ENCODE measurements at regions not wholly inside any gene's neighbourhood (a gene's known extent, or its start where the extent isn't known, plus 50 kb on each side); places are given as distances from the start of the nearest gene placed in this dataset.

- no peak for DNase-seq (ENCODE audit: low spot score)
- Histone ChIP-seq H3K4me1 (peaks cover under 1% of the 10 kb centered on the region), H3K36me3 (no peaks in the 10 kb centered on the region), H3K79me2 (ENCODE audit: low read depth) (no peaks in the 10 kb centered on the region), H3K4me3 (no peak overlapping the region), H3F3A (ENCODE audit: low read depth) (no peaks in the 10 kb centered on the region), H3K9ac (no peak overlapping the region), H3K9me3 (ENCODE audit: low read depth) (no peaks in the 10 kb centered on the region), H3K27me3 (no peaks in the 10 kb centered on the region), H4K20me1 (ENCODE audit: low read depth) (no peaks in the 10 kb centered on the region), H3K4me2 (no peak overlapping the region), H3K27ac (no peak overlapping the region), H2AFZ (replicated peaks) (no peak overlapping the region)
- no peaks in the 10 kb centered on the region for H3K36me3 Mint-ChIP-seq
- H3K27me3 Mint-ChIP-seq (ENCODE audit: insufficient read depth, low read depth), result peaks cover 5% of the 10 kb centered on the region
- TF ChIP-seq EZH2phosphoT487 (IDR thresholded peaks at IDR 0.05) (no peak), EZH2 (IDR thresholded peaks at IDR 0.05) (no peak), CTCF (IDR thresholded peaks at IDR 0.05) (no peak)
- H3K9me3 Mint-ChIP-seq, result peaks cover 2% of the 10 kb centered on the region
- peak overlapping the region; percentile 54 for H3K27ac Mint-ChIP-seq
- H3K4me1 Mint-ChIP-seq, result peaks cover 8% of the 10 kb centered on the region
- H3K4me3 Mint-ChIP-seq, result no peak overlapping the region
These were observed 88.4 kb upstream of the KCNG1 start for GRCh38 chr20:51111290-51111689.

- no peak overlapping the region for H3K4me3 ChIP-seq
- H3K27ac ChIP-seq, result no peak overlapping the region
- no peak overlapping the region for H3K4me2 ChIP-seq
- no peaks in the 10 kb centered on the region for H3K9me3 ChIP-seq (ENCODE audit: low read depth)
- H3K27ac Mint-ChIP-seq, result no peak overlapping the region
- no peak overlapping the region for H3K4me3 Mint-ChIP-seq
- H3K4me1 Mint-ChIP-seq, result peaks cover 23% of the 10 kb centered on the region
- H3K9me3 Mint-ChIP-seq, result peaks cover 2% of the 10 kb centered on the region
- H4K20me1 ChIP-seq (ENCODE audit: low read depth), result no peaks in the 10 kb centered on the region
- TF ChIP-seq EZH2phosphoT487 (IDR thresholded peaks at IDR 0.05), result no peak
- no peak for TF ChIP-seq EZH2 (IDR thresholded peaks at IDR 0.05)
- no peak for TF ChIP-seq CTCF (IDR thresholded peaks at IDR 0.05)
- H3K36me3 Mint-ChIP-seq, result no peaks in the 10 kb centered on the region
- no peaks in the 10 kb centered on the region for H3K79me2 ChIP-seq (ENCODE audit: low read depth)
- DNase-seq (ENCODE audit: low spot score), result no peak
- no peak overlapping the region for H3K9ac ChIP-seq
- H3K4me1 ChIP-seq, result peaks cover 7% of the 10 kb centered on the region
- no peaks in the 10 kb centered on the region for H3K27me3 ChIP-seq
- H3K36me3 ChIP-seq, result no peaks in the 10 kb centered on the region
- no peak overlapping the region for H2AFZ ChIP-seq (replicated peaks)
- H3F3A ChIP-seq (ENCODE audit: low read depth), result no peaks in the 10 kb centered on the region
- peaks cover 5% of the 10 kb centered on the region for H3K27me3 Mint-ChIP-seq (ENCODE audit: insufficient read depth, low read depth)
These were observed 85.9 kb upstream of the KCNG1 start for GRCh38 chr20:51108638-51109363.

GRCh38 chr20:51106011-51106410, 83.1 kb upstream of the KCNG1 start:
- DNase-seq (ENCODE audit: low spot score), result peak; percentile 32
- Mint-ChIP-seq H3K27me3 (ENCODE audit: insufficient read depth, low read depth) (peaks cover 7% of the 10 kb centered on the region), H3K4me1 (peaks cover 26% of the 10 kb centered on the region), H3K4me3 (no peak overlapping the region), H3K27ac (peak overlapping the region; percentile 59), H3K36me3 (no peaks in the 10 kb centered on the region), H3K9me3 (peaks cover 2% of the 10 kb centered on the region)
- Histone ChIP-seq H3K27ac (no peak overlapping the region), H3K79me2 (ENCODE audit: low read depth) (no peaks in the 10 kb centered on the region), H3K4me1 (peaks cover 7% of the 10 kb centered on the region), H3K9ac (no peak overlapping the region), H3K9me3 (ENCODE audit: low read depth) (no peaks in the 10 kb centered on the region), H3K4me2 (no peak overlapping the region), H3K4me3 (no peak overlapping the region), H3K27me3 (no peaks in the 10 kb centered on the region), H3F3A (ENCODE audit: low read depth) (no peaks in the 10 kb centered on the region), H4K20me1 (ENCODE audit: low read depth) (no peaks in the 10 kb centered on the region), H3K36me3 (no peaks in the 10 kb centered on the region), H2AFZ (replicated peaks) (no peak overlapping the region)
- TF ChIP-seq CTCF (IDR thresholded peaks at IDR 0.05), result no peak
- TF ChIP-seq EZH2phosphoT487 (IDR thresholded peaks at IDR 0.05), result no peak
- TF ChIP-seq EZH2 (IDR thresholded peaks at IDR 0.05), result no peak
